ENCODE measurements at regions not wholly inside any gene's neighbourhood (a gene's known extent, or its start where the extent isn't known, plus 50 kb on each side); places are given as distances from the start of the nearest gene placed in this dataset.

DNA sequence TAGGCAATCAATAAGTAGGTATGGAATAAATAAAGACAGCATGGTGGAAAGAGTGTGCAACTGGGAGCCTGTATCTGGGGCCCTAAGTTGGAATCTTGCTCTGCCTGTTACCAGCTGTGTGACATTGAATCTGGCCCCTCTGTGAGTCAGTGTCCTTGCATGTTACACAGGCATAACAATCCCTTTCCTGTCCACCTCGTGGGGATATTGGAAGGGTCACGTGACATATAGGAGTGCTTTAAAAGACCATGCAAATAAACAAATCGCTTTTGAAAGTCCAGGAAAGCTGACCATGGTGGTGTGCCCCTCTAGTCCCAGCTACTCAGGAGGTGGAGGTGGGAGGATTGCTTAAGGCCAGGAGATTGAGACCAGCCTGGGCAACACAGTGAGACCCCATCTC lies 51.1 kb upstream of the VRK1 start:
- CTCF ChIA-PET = interaction anchor here (0.7 to 1.1 kb wide), 2 partner anchors 178 to 180 kb away, joined by 3 read pairs; no protein-coding TSS in a partner anchor
- H3K4me1 Mint-ChIP-seq (ENCODE audit: low read depth) = peaks cover 5% of the 10 kb centered on the region
- intact Hi-C loops (cut with micrococcal nuclease) = no loop called here
- H3K4me3 Mint-ChIP-seq = no peak overlapping the region
- DNase-seq = no peak
- H3K27ac Mint-ChIP-seq = no peak overlapping the region
- no peaks in the 10 kb centered on the region for H3K36me3 Mint-ChIP-seq (ENCODE audit: low read depth)
- H3K9me3 Mint-ChIP-seq = no peaks in the 10 kb centered on the region
- peaks cover 28% of the 10 kb centered on the region for H3K27me3 Mint-ChIP-seq (ENCODE audit: low read depth)

DNA sequence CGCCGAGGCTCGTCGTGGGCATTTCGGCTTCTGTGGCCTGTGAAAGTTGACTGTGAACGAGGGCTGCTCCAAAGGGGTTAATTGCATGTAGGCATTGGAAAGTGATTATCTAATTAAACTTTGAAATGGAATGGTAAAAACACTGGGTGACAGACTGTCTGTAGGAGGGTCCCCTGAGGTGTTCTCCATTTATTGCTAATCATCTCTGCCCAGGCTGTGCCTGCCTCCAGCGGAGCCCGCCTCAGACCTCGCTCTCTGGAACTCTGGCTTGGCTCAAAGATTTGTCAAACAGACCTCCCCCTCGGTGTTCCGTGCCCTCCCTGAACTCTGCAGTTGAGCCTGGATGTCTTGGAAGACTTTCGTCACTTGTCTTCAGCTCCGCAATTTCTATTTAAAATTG lies 50.2 kb upstream of the VRK1 start:
- no peak for DNase-seq
- intact Hi-C loops (cut with micrococcal nuclease) = no loop called here
- CTCF ChIA-PET = no interaction called here
- Mint-ChIP-seq H3K4me1 (ENCODE audit: low read depth) (peaks cover under 1% of the 10 kb centered on the region), H3K4me3 (no peak overlapping the region), H3K27me3 (ENCODE audit: low read depth) (peaks cover 24% of the 10 kb centered on the region), H3K9me3 (no peaks in the 10 kb centered on the region), H3K27ac (no peak overlapping the region), H3K36me3 (ENCODE audit: low read depth) (no peaks in the 10 kb centered on the region)
